Lung (tissue), 11 donors: ENCODE measurements at regions not wholly inside any gene's neighbourhood (a gene's known extent, or its start where the extent isn't known, plus 50 kb on each side); places are given as distances from the start of the nearest gene placed in this dataset.

ENCODE experiments used
- ATAC-seq: fragments of 200-7000 bp; cut with Tn5 transposase; one replicate; pipeline ENCODE4 v1.9.1; 2020; ENCODE audit warnings: moderate number of reproducible peaks; ENCODE audit not compliant: insufficient read depth, low FRiP score
- DNase-seq, 3 donors: peaks; one replicate each; pipeline ENCODE4 v3.0.0-alpha.2; 2013 to 2017
- H3K27ac ChIP-seq, 2 donors: one replicate each; pipeline ENCODE4 v1.5.1; 2013; ENCODE audit warnings: mild to moderate bottlenecking in 2 of 2, moderate library complexity in 2 of 2, control low read depth in 1 of 2, inconsistent platforms in 1 of 2, low read depth in 1 of 2, low read length in 1 of 2
- H3K27me3 ChIP-seq, 3 donors: one replicate each; pipeline ENCODE4 v1.5.1; 2013; ENCODE audit warnings: low read length in 2 of 3; ENCODE audit not compliant: control insufficient read depth in 3 of 3, insufficient read depth in 3 of 3
- H3K36me3 ChIP-seq, 4 donors: one replicate each; pipeline ENCODE4 v1.5.1; 2013; ENCODE audit warnings: low read length in 4 of 4, mild to moderate bottlenecking in 1 of 4, moderate library complexity in 1 of 4; ENCODE audit not compliant: control insufficient read depth in 4 of 4, insufficient read depth in 4 of 4
- H3K4me1 ChIP-seq, 5 donors: one replicate each; pipeline ENCODE4 v1.5.1; 2013; ENCODE audit warnings: low read length in 5 of 5, mild to moderate bottlenecking in 2 of 5, moderate library complexity in 1 of 5; ENCODE audit not compliant: control insufficient read depth in 5 of 5, insufficient read depth in 5 of 5
- H3K4me3 ChIP-seq: one replicate; pipeline ENCODE4 v1.5.1; 2013; ENCODE audit warnings: mild to moderate bottlenecking, control low read depth, moderate library complexity
- H3K9ac ChIP-seq, 2 donors: one replicate each; pipeline ENCODE4 v1.5.1; 2013; ENCODE audit warnings: low read length in 2 of 2, control low read depth in 1 of 2; ENCODE audit not compliant: insufficient read depth in 1 of 2
- H3K9me3 ChIP-seq, 4 donors: one replicate each; pipeline ENCODE4 v1.5.1; 2013; ENCODE audit warnings: low read length in 3 of 4, mild to moderate bottlenecking in 1 of 4, moderate library complexity in 1 of 4; ENCODE audit not compliant: control insufficient read depth in 4 of 4, insufficient read depth in 3 of 4
- CTCF ChIP-seq: IDR thresholded peaks from 2 replicates; pipeline ENCODE4 v1.5.1; 2012; ENCODE audit warnings: mild to moderate bottlenecking; ENCODE audit errors: control extremely low read depth, extremely low read depth
- WGBS, 2 donors: extraction: QIAGEN DNeasy Blood & Tissue Kit; methylation state at CpG; one replicate each; pipeline ENCODE4 v1.1.7; 2013; 5-methylcytosine and 5-hydroxymethylcytosine counted together
- donor health status: control.
- donor health status: control.
- donor health status: Bipolar disorder and iron deficiency.
- donor health status: healthy.
- donor health status: DM: yes; HTN: yes; CAD: no.

DNA sequence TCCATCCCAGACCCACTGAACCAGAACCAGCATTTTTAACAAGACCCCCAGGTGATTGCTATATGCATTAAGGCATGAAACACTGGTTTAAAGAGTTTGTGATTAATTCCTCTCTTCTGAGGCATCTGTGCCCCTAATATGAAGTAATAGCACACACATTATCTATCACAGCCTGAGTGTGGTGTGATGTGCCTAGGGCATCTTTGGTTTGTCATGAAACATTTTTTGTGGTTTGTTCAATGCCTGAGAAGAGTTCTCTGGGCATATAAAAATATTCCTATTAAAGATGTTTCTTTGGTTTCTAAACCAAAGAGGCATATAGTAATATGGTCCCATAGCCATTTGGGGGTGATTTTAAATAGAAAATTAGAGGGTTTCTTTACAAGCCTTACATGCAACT lies 221.7 kb upstream of the SPOPL start:
- no peak overlapping the region for H3K4me3 ChIP-seq
- H3K27me3 ChIP-seq: no peaks in the 10 kb centered on the region
- H3K36me3 ChIP-seq: no peaks in the 10 kb centered on the region
- H3K4me1 ChIP-seq: no peaks in the 10 kb centered on the region
- H3K9me3 ChIP-seq: no peaks in the 10 kb centered on the region
- H3K9ac ChIP-seq: no peak overlapping the region
- ATAC-seq (no peak), DNase-seq (no peak)
- no peak overlapping the region for H3K27ac ChIP-seq
- no peak for TF ChIP-seq CTCF

- DNase-seq: no peak
- TF ChIP-seq CTCF: no peak
- H3K9ac ChIP-seq: no peak overlapping the region
- no peaks in the 10 kb centered on the region for H3K36me3 ChIP-seq
- WGBS, 2 donors: 95 to 100% methylated on average over 1 of the region's 1 CpG
- no peaks in the 10 kb centered on the region for H3K4me1 ChIP-seq
- no peak overlapping the region for H3K27ac ChIP-seq
- no peaks in the 10 kb centered on the region for H3K9me3 ChIP-seq
- H3K4me3 ChIP-seq: no peak overlapping the region
- no peaks in the 10 kb centered on the region for H3K27me3 ChIP-seq
- no peak for ATAC-seq
Measured at GRCh38 chr2:138280999-138281695, 220.4 kb upstream of the SPOPL start.

DNA sequence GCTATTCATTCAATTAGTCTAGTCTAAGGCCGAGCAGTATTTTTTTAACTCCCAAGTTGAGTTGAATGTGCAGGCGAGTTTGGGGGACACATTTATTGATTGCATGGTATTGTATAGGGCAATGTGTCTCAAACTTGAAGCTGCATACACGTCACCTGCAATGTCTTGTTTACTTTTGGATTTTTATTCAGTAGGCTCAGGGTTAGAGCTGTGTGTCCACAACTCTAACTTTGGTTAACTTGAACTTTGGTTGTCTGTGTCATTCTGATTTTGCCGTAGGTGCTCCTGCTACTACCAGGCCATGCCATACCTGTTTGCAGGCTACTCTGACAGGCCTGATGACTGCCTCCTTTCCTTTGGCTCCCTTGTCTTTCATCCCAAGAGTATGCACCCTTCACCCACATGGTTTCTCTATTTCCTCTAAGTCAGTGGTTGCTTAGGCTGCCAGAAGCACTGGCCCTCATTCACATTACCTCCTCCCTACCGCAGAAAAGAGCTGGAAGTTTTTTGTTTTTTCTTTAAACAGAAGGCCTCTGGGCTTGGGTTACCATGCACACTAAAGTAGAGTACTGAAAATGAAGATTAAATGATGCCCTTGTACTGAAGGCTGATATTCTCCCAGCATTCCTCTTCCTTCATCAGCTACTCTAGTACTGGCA lies 219.4 kb upstream of the SPOPL start:
- Histone ChIP-seq H3K9me3 (no peaks in the 10 kb centered on the region), H3K9ac (no peak overlapping the region), H3K27me3 (no peaks in the 10 kb centered on the region), H3K27ac (no peak overlapping the region), H3K4me3 (no peak overlapping the region), H3K4me1 (no peaks in the 10 kb centered on the region), H3K36me3 (no peaks in the 10 kb centered on the region)
- ATAC-seq (no peak), DNase-seq (no peak)
- 95% methylated on average over 5 of the region's 5 CpGs for WGBS, 2 donors
- TF ChIP-seq CTCF: no peak

DNA sequence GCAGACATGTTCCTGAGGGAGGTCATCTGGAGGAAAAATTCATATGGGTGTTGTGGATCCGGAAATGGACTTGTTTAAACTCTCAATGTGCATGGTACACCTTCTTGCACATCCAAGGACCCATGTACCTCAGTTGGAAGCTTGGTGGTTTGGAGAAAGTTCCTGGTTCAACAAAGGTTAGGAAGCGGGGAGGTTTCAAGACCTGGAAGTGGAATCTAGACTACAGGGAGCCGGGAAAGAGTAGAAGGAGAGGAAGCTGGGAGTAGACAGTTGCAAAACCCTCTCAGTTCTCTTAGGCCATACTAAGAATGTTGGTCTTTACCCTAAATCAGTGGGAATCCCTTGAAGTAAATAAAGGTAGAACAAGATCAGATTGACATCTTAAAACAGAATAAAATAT lies 209.8 kb upstream of the SPOPL start:
- no peak for TF ChIP-seq CTCF
- WGBS, 2 donors: 94 to 96% methylated on average over 3 of the region's 3 CpGs
- Histone ChIP-seq H3K27me3 (no peaks in the 10 kb centered on the region), H3K9ac (no peak overlapping the region), H3K9me3 (no peaks in the 10 kb centered on the region), H3K36me3 (no peaks in the 10 kb centered on the region), H3K4me3 (no peak overlapping the region), H3K4me1 (no peaks in the 10 kb centered on the region), H3K27ac (no peak overlapping the region)
- DNase-seq (no peak), ATAC-seq (no peak)
